Endothelial cell of umbilical vein (primary cell): ENCODE measurements at regions not wholly inside any gene's neighbourhood (a gene's known extent, or its start where the extent isn't known, plus 50 kb on each side); places are given as distances from the start of the nearest gene placed in this dataset.

Experiments used
- BruUV-seq: library from RNA; stranded (reverse); fragments of 400-500 nt; replicated peaks from 2 replicates; lab custom pipeline; 2021; lab: Mats Ljungman, UMichigan
- CTCF ChIA-PET: fragments of 300-600, 350-600 bp; sonication (Branson Sonifier 250); formaldehyde crosslinking; loops from one replicate; lab custom pipeline; 2021; ENCODE audit warnings: antibody characterized with exemption, inconsistent platforms; lab: Charles Lee
- POLR2A ChIA-PET: fragments of 300-600, 350-600 bp; sonication (Branson Sonifier 250); formaldehyde crosslinking; loops from one replicate; lab custom pipeline; 2021; ENCODE audit warnings: antibody characterized with exemption, inconsistent platforms; lab: Charles Lee
- DNase-seq: peaks from one replicate; pipeline ENCODE4 v3.0.0-alpha.2; 2011; ENCODE audit warnings: low read depth, low spot score
- FAIRE-seq: peaks from 2 replicates; lab custom pipeline; 2011; peaks lifted over from hg19 to GRCh38; lab: Jason Lieb, UNC
- H2AFZ ChIP-seq: 2 replicates; pipeline ENCODE4 v1.6.0; 2012; ENCODE audit warnings: low read depth, low read length, control low read depth, inconsistent platforms
- H3K27ac ChIP-seq: 2 replicates; pipeline ENCODE4 v1.5.1; 2011; ENCODE audit warnings: low read depth, mild to moderate bottlenecking, control low read depth, low read length, moderate library complexity; ENCODE audit not compliant: insufficient read depth
- H3K27me3 ChIP-seq, 2 experiments: 2 replicates each; pipeline versions ENCODE4 v1.6.0 to v1.6.1; 2011; ENCODE audit warnings: low read length in 2 of 2, mixed read lengths in 1 of 2; ENCODE audit not compliant: control insufficient read depth in 2 of 2, insufficient read depth in 2 of 2
- H3K36me3 ChIP-seq, 2 experiments: 2 replicates in 1 of 2; 3 replicates in 1 of 2; pipeline ENCODE4 v1.5.1; 2011; ENCODE audit warnings: low read length in 2 of 2, mild to moderate bottlenecking in 1 of 2, moderate library complexity in 1 of 2; ENCODE audit not compliant: control insufficient read depth in 2 of 2, insufficient read depth in 2 of 2; ENCODE audit errors: extremely low read depth in 1 of 2
- H3K4me1 ChIP-seq: 3 replicates; pipeline ENCODE4 v1.5.1; 2011; ENCODE audit warnings: mild to moderate bottlenecking, low read length; ENCODE audit not compliant: control insufficient read depth, insufficient read depth; ENCODE audit errors: extremely low read depth
- H3K4me2 ChIP-seq: 2 replicates; pipeline ENCODE4 v1.6.1; 2011; ENCODE audit warnings: low read length, control low read depth, mixed read lengths; ENCODE audit not compliant: insufficient read depth
- H3K4me3 ChIP-seq, 3 experiments: fragments of 200-600 bp in 1 of 3; sonication (generic), shearing (Covaris generic) in 1 of 3; replicated peaks in 1 of 3; 2 replicates each; pipeline ENCODE4 v1.5.1; 2011 to 2016; ENCODE audit warnings: control low read depth in 3 of 3, low read length in 3 of 3, mild to moderate bottlenecking in 2 of 3, inconsistent platforms in 1 of 3, low read depth in 1 of 3, moderate library complexity in 1 of 3; ENCODE audit not compliant: insufficient read depth in 1 of 3
- H3K79me2 ChIP-seq: 2 replicates; pipeline ENCODE4 v1.6.0; 2012; ENCODE audit warnings: low read length, inconsistent platforms; ENCODE audit not compliant: control insufficient read depth, insufficient read depth
- H3K9ac ChIP-seq: replicated peaks from 2 replicates; pipeline ENCODE3; 2011; ENCODE audit warnings: low read length, control low read depth; ENCODE audit not compliant: insufficient read depth; ENCODE audit errors: extremely low read depth
- H3K9me1 ChIP-seq: replicated peaks from 3 replicates; pipeline ENCODE4 v1.6.0; 2011; ENCODE audit warnings: mild to moderate bottlenecking, low read length; ENCODE audit not compliant: control insufficient read depth, insufficient read depth; ENCODE audit errors: extremely low read depth
- H3K9me3 ChIP-seq: replicated peaks from 2 replicates; pipeline ENCODE4 v1.5.1; 2012; ENCODE audit warnings: low read length, inconsistent platforms; ENCODE audit not compliant: control insufficient read depth, insufficient read depth
- H4K20me1 ChIP-seq: replicated peaks from 2 replicates; pipeline ENCODE3; 2011; ENCODE audit warnings: mild to moderate bottlenecking, low read length; ENCODE audit not compliant: control insufficient read depth, insufficient read depth; ENCODE audit errors: extremely low read depth
- CTCF ChIP-seq, 2 donors: IDR thresholded peaks; 1 replicate in 1 of 2; 2 replicates in 1 of 2; pipeline ENCODE4 v1.5.1; 2011; ENCODE audit warnings: low read length in 2 of 2, mild to moderate bottlenecking in 2 of 2, moderate library complexity in 2 of 2, control low read depth in 1 of 2, inconsistent platforms in 1 of 2, low read depth in 1 of 2; ENCODE audit not compliant: insufficient read depth in 1 of 2; ENCODE audit errors: extremely low read depth in 1 of 2
- FOS ChIP-seq: IDR thresholded peaks from 2 replicates; pipeline ENCODE4 v1.6.1; 2011; ENCODE audit warnings: mild to moderate bottlenecking, low read length, moderate library complexity, borderline replicate concordance; ENCODE audit not compliant: insufficient read depth
- GATA2 ChIP-seq: IDR thresholded peaks from 2 replicates; pipeline ENCODE4 v1.7.0; 2011; ENCODE audit warnings: low read depth, mild to moderate bottlenecking, moderate library complexity, mixed read lengths, low read length; ENCODE audit not compliant: insufficient read length, insufficient read depth
- JUN ChIP-seq: IDR thresholded peaks from 2 replicates; pipeline ENCODE4 v1.6.1; 2011; ENCODE audit warnings: borderline replicate concordance, low read depth; ENCODE audit not compliant: insufficient read length, insufficient read depth
- MAX ChIP-seq: IDR thresholded peaks from 2 replicates; pipeline ENCODE4 v1.6.1; 2011; ENCODE audit not compliant: insufficient read depth, insufficient read length
- MYC ChIP-seq: IDR thresholded peaks from one replicate; pipeline ENCODE4 v1.6.1; 2011; ENCODE audit warnings: mild to moderate bottlenecking, low read depth, low read length
- POLR2A ChIP-seq: IDR thresholded peaks from 2 replicates; pipeline ENCODE4 v1.6.1; 2012; ENCODE audit warnings: low read depth, mild to moderate bottlenecking, control low read depth, low read length
- POLR2AphosphoS5 ChIP-seq: IDR thresholded peaks from 2 replicates; pipeline ENCODE4 v1.6.1; 2012; ENCODE audit warnings: low read depth, mild to moderate bottlenecking, control low read depth, low read length, moderate library complexity; ENCODE audit not compliant: insufficient read depth
- dilution Hi-C: fragments of 300-500 bp; cut with MboI; formaldehyde crosslinking; loops from one replicate; pipeline ENCODE4 v1.15.0; 2019; ENCODE audit warnings: low sequenced_read_pairs; ENCODE audit not compliant: extremely low pct_ligation_motif_present
- intact Hi-C: fragments of 100-400 bp; cut with micrococcal nuclease; formaldehyde crosslinking; loops from one replicate; pipeline ENCODE4 v1.10.0; 2022

- no peak overlapping the region for H3K4me3 ChIP-seq
- TF ChIP-seq CTCF (IDR thresholded peaks at IDR 0.05; ENCODE audit: extremely low read depth in 1 of 2, insufficient read depth in 1 of 2, low read depth in 1 of 2, low read length in 2 of 2), result no peak
- no peak for TF ChIP-seq FOS
- no peak for TF ChIP-seq POLR2A
- TF ChIP-seq MYC, result no peak
- no peak for TF ChIP-seq JUN
- TF ChIP-seq GATA2, result no peak
- no peak for TF ChIP-seq POLR2AphosphoS5
- TF ChIP-seq MAX, result no peak
- no peak overlapping the region for H2AFZ ChIP-seq
- no peaks in the 10 kb centered on the region for H3K9me1 ChIP-seq
- CTCF ChIA-PET, result no interaction called here
- intact Hi-C loops, result no loop called here
- no peak overlapping the region for H3K4me2 ChIP-seq
- H3K27ac ChIP-seq, result no peak overlapping the region
- H3K9me3 ChIP-seq, result peaks cover 3% of the 10 kb centered on the region
- no peaks in the 10 kb centered on the region for H3K36me3 ChIP-seq
- DNase-seq (no peak), FAIRE-seq (no peak)
- no peaks in the 10 kb centered on the region for H4K20me1 ChIP-seq
- H3K79me2 ChIP-seq, result no peaks in the 10 kb centered on the region
- H3K27me3 ChIP-seq, result no peaks in the 10 kb centered on the region
- POLR2A ChIA-PET, result no interaction called here
- BruUV-seq, result no TSS peak
- dilution Hi-C loops, result no loop called here
- H3K4me1 ChIP-seq, result no peaks in the 10 kb centered on the region
- no peak overlapping the region for H3K9ac ChIP-seq
These were observed 346.6 kb downstream of the PMP22 start for GRCh38 chr17:14918540-14918939.
